H9 (cell line): ENCODE measurements at regions not wholly inside any gene's neighbourhood (a gene's known extent, or its start where the extent isn't known, plus 50 kb on each side); places are given as distances from the start of the nearest gene placed in this dataset.

Source experiments
- DNase-seq: peaks from one replicate; pipeline ENCODE4 v3.0.0-alpha.2; 2017
- H2AFZ ChIP-seq: one replicate; pipeline ENCODE4 v1.6.1; 2013; ENCODE audit warnings: mild to moderate bottlenecking, low read length, control low read depth, moderate library complexity
- H2AK5ac ChIP-seq: 2 replicates; pipeline ENCODE4 v1.6.1; 2013; ENCODE audit warnings: low read length, control low read depth, mixed read lengths; ENCODE audit not compliant: insufficient read length
- H2BK120ac ChIP-seq: one replicate; pipeline ENCODE4 v1.6.1; 2013; ENCODE audit warnings: low read depth, mild to moderate bottlenecking, low read length, control low read depth, inconsistent platforms; ENCODE audit not compliant: poor library complexity, severe bottlenecking
- H2BK12ac ChIP-seq: 2 replicates; pipeline ENCODE4 v1.6.1; 2013; ENCODE audit warnings: low read length, control low read depth, mixed read lengths, low read depth; ENCODE audit not compliant: insufficient read length
- H2BK15ac ChIP-seq: 2 replicates; pipeline ENCODE4 v1.6.1; 2013; ENCODE audit warnings: low read depth, low read length, control low read depth
- H2BK20ac ChIP-seq: one replicate; pipeline ENCODE4 v1.6.1; 2013; ENCODE audit warnings: low read depth, mild to moderate bottlenecking, low read length, control low read depth, inconsistent platforms; ENCODE audit not compliant: poor library complexity, severe bottlenecking
- H2BK5ac ChIP-seq: 2 replicates; pipeline ENCODE4 v1.6.1; 2013; ENCODE audit warnings: low read length, control low read depth, mixed read lengths; ENCODE audit not compliant: insufficient read length
- H3K14ac ChIP-seq: 2 replicates; pipeline ENCODE4 v1.6.1; 2013; ENCODE audit warnings: low read length, control low read depth; ENCODE audit not compliant: insufficient read depth
- H3K18ac ChIP-seq: 2 replicates; pipeline ENCODE4 v1.6.1; 2013; ENCODE audit warnings: low read depth, mild to moderate bottlenecking, mixed read lengths, low read length, control low read depth; ENCODE audit not compliant: insufficient read length
- H3K23ac ChIP-seq: 2 replicates; pipeline ENCODE4 v1.6.1; 2013; ENCODE audit warnings: low read length, control low read depth, mixed read lengths, low read depth; ENCODE audit not compliant: insufficient read length
- H3K23me2 ChIP-seq: 2 replicates; pipeline ENCODE4 v1.6.1; 2013; ENCODE audit warnings: low read depth, mild to moderate bottlenecking, mixed read lengths, low read length, control low read depth; ENCODE audit not compliant: insufficient read length, poor library complexity, severe bottlenecking
- H3K27ac ChIP-seq: 2 replicates; pipeline ENCODE4 v1.5.1; 2013; ENCODE audit warnings: low read length, control low read depth, mixed read lengths, low read depth; ENCODE audit not compliant: insufficient read length
- H3K27me3 ChIP-seq: 2 replicates; pipeline ENCODE4 v1.6.1; 2013; ENCODE audit warnings: low read length, control low read depth, inconsistent platforms; ENCODE audit not compliant: insufficient read depth
- H3K4ac ChIP-seq: 2 replicates; pipeline ENCODE4 v1.6.1; 2013; ENCODE audit warnings: low read depth, mild to moderate bottlenecking, control low read depth, inconsistent platforms, low read length, moderate library complexity
- H3K4me1 ChIP-seq: 2 replicates; pipeline ENCODE4 v1.6.1; 2013; ENCODE audit warnings: low read length, control low read depth, inconsistent platforms; ENCODE audit not compliant: insufficient read depth
- H3K4me2 ChIP-seq: 2 replicates; pipeline ENCODE4 v1.6.1; 2013; ENCODE audit warnings: low read length, control low read depth, mixed read lengths; ENCODE audit not compliant: insufficient read length, insufficient read depth
- H3K56ac ChIP-seq: 2 replicates; pipeline ENCODE4 v1.6.1; 2013; ENCODE audit warnings: low read depth, mild to moderate bottlenecking, mixed read lengths, low read length, control low read depth; ENCODE audit not compliant: insufficient read length
- H3K79me1 ChIP-seq: 2 replicates; pipeline ENCODE4 v1.6.1; 2013; ENCODE audit warnings: low read depth, mild to moderate bottlenecking, moderate library complexity, low read length, control low read depth, inconsistent platforms; ENCODE audit not compliant: insufficient read depth, poor library complexity, severe bottlenecking
- H3K79me2 ChIP-seq: 2 replicates; pipeline ENCODE4 v1.6.1; 2013; ENCODE audit warnings: low read length, control low read depth, inconsistent platforms; ENCODE audit not compliant: insufficient read depth
- H3K9ac ChIP-seq: 2 replicates; pipeline ENCODE4 v1.6.1; 2013; ENCODE audit warnings: low read length, control low read depth, mixed read lengths; ENCODE audit not compliant: insufficient read length; ENCODE audit errors: extremely low read depth
- H3K9me3 ChIP-seq: one replicate; pipeline ENCODE4 v1.6.1; 2013; ENCODE audit warnings: low read depth, low read length, inconsistent platforms; ENCODE audit not compliant: control insufficient read depth
- H3T11ph ChIP-seq: one replicate; pipeline ENCODE4 v1.6.1; 2013; ENCODE audit warnings: mild to moderate bottlenecking, low read length, control low read depth, inconsistent platforms
- H4K20me1 ChIP-seq: one replicate; pipeline ENCODE4 v1.6.1; 2013; ENCODE audit not compliant: control insufficient read depth, insufficient read length, insufficient read depth
- H4K5ac ChIP-seq: 2 replicates; pipeline ENCODE4 v1.6.1; 2013; ENCODE audit warnings: low read depth, mild to moderate bottlenecking, mixed read lengths, low read length, control low read depth; ENCODE audit not compliant: insufficient read length
- H4K8ac ChIP-seq: replicated peaks from 2 replicates; pipeline ENCODE4 v1.6.1; 2013; ENCODE audit warnings: low read length, control low read depth, mixed read lengths, low read depth; ENCODE audit not compliant: insufficient read length
- H4K91ac ChIP-seq: 2 replicates; pipeline ENCODE4 v1.6.1; 2013; ENCODE audit warnings: low read depth, mild to moderate bottlenecking, moderate library complexity, mixed read lengths, low read length, control low read depth; ENCODE audit not compliant: insufficient read length
- H3K27ac Mint-ChIP-seq, 3 experiments: 2 replicates in 2 of 3; 3 replicates in 1 of 3; pipeline ENCODE4 v1.8.0; 2020 to 2021; ENCODE audit warnings: mixed read lengths in 3 of 3, mild to moderate bottlenecking in 1 of 3, moderate library complexity in 1 of 3
- H3K27me3 Mint-ChIP-seq: 2 replicates; pipeline ENCODE4 v1.8.0; 2021; ENCODE audit warnings: low read depth, mild to moderate bottlenecking, moderate library complexity, mixed read lengths
- H3K36me3 Mint-ChIP-seq, 3 experiments: 2 replicates in 2 of 3; 3 replicates in 1 of 3; pipeline ENCODE4 v1.8.0; 2020 to 2021; ENCODE audit warnings: low read depth in 3 of 3, mixed read lengths in 3 of 3; ENCODE audit not compliant: insufficient read depth in 1 of 3
- H3K4me1 Mint-ChIP-seq, 2 experiments: 2 replicates each; pipeline ENCODE4 v1.8.0; 2020; ENCODE audit warnings: mixed read lengths in 2 of 2
- H3K4me3 Mint-ChIP-seq, 2 experiments: 2 replicates in 1 of 2; 3 replicates in 1 of 2; pipeline ENCODE4 v1.8.0; 2020 to 2021; ENCODE audit warnings: mild to moderate bottlenecking in 2 of 2, mixed read lengths in 2 of 2, moderate library complexity in 1 of 2
- H3K9me3 Mint-ChIP-seq, 2 experiments: 2 replicates in 1 of 2; 3 replicates in 1 of 2; pipeline ENCODE4 v1.8.0; 2020; ENCODE audit warnings: mild to moderate bottlenecking in 2 of 2, mixed read lengths in 2 of 2, moderate library complexity in 1 of 2
- WGBS: extraction: QIAGEN DNeasy Blood & Tissue Kit; methylation state at CpG from one replicate; pipeline ENCODE4 v1.1.7; 2013; ENCODE audit warnings: missing lambda C conversion rate, low lambda C conversion rate, mixed read lengths; ENCODE audit not compliant: insufficient read length; ENCODE audit errors: extremely low coverage; 5-methylcytosine and 5-hydroxymethylcytosine counted together
- TF ChIP-seq, protein P1 (sequence below): fragments of 200-600 bp; sonication (generic); conservative IDR thresholded peaks from 3 replicates; pipeline ENCODE4 v1.8.0; 2021; ENCODE audit warnings: antibody characterized with exemption, mild to moderate bottlenecking

- Histone ChIP-seq H2BK12ac (no peak overlapping the region), H3K23ac (no peak overlapping the region), H2BK15ac (no peak overlapping the region), H2AFZ (no peak overlapping the region), H3K9ac (no peak overlapping the region), H4K91ac (no peak overlapping the region), H3K4me1 (peaks cover 4% of the 10 kb centered on the region; the same call in 1 of the 2 replicates), H2BK5ac (no peak overlapping the region), H2AK5ac (no peak overlapping the region), H3K4me2 (no peak overlapping the region), H4K8ac (no peak overlapping the region), H3K79me2 (no peaks in the 10 kb centered on the region), H3T11ph (no peak overlapping the region), H3K23me2 (no peaks in the 10 kb centered on the region), H3K9me3 (no peaks in the 10 kb centered on the region), H3K27ac (no peak overlapping the region), H4K5ac (no peak overlapping the region), H3K56ac (no peak overlapping the region), H3K4ac (no peak overlapping the region), H3K14ac (no peak overlapping the region), H3K18ac (no peak overlapping the region), H3K27me3 (no peaks in the 10 kb centered on the region), H2BK120ac (no peak overlapping the region), H4K20me1 (no peaks in the 10 kb centered on the region), H3K79me1 (no peaks in the 10 kb centered on the region), H2BK20ac (no peak overlapping the region)
- no CpG with 5 or more reads among the region's 3 CpGs for WGBS
- DNase-seq = no peak
- Mint-ChIP-seq H3K27ac (no peak overlapping the region; a peak in 2 of 7 replicates), H3K36me3 (0 out of 7 replicates have a peak, but pooled peaks cover 0 to 2% (median 0%) of the 10 kb centered on the region in 3 experiments), H3K9me3 (peaks cover 2 to 3% of the 10 kb centered on the region in 2 experiments; a peak in 3 of 5 replicates), H3K4me3 (no peak overlapping the region), H3K4me1 (peaks cover 12 to 17% of the 10 kb centered on the region in 2 experiments), H3K27me3 (no peaks in the 10 kb centered on the region)
- TF ChIP-seq, protein P1, sequence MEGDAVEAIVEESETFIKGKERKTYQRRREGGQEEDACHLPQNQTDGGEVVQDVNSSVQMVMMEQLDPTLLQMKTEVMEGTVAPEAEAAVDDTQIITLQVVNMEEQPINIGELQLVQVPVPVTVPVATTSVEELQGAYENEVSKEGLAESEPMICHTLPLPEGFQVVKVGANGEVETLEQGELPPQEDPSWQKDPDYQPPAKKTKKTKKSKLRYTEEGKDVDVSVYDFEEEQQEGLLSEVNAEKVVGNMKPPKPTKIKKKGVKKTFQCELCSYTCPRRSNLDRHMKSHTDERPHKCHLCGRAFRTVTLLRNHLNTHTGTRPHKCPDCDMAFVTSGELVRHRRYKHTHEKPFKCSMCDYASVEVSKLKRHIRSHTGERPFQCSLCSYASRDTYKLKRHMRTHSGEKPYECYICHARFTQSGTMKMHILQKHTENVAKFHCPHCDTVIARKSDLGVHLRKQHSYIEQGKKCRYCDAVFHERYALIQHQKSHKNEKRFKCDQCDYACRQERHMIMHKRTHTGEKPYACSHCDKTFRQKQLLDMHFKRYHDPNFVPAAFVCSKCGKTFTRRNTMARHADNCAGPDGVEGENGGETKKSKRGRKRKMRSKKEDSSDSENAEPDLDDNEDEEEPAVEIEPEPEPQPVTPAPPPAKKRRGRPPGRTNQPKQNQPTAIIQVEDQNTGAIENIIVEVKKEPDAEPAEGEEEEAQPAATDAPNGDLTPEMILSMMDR = no peak
These were observed 383.3 kb downstream of the PSAT1 start for GRCh38 chr9:78680196-78680595.
